HCT116 (cell line): ENCODE measurements at regions not wholly inside any gene's neighbourhood (a gene's known extent, or its start where the extent isn't known, plus 50 kb on each side); places are given as distances from the start of the nearest gene placed in this dataset.

Experiments
- ATAC-seq: fragments of 200-7000 bp; cut with Tn5 transposase; 2 replicates; pipeline ENCODE4 v1.9.1; 2020; ENCODE audit warnings: mild to moderate bottlenecking, moderate library complexity
- BruUV-seq: library from RNA; stranded (reverse); fragments of 400-500 nt; replicated peaks from 2 replicates; lab custom pipeline; 2021; lab: Mats Ljungman, UMichigan
- CTCF ChIA-PET: fragments of 300-600 bp; sonication (Branson Sonifier 250); formaldehyde crosslinking; loops from one replicate; lab custom pipeline; 2021; ENCODE audit warnings: antibody characterized with exemption; lab: Charles Lee
- POLR2A ChIA-PET: fragments of 300-600, 350-600 bp; sonication (Branson Sonifier 250); formaldehyde crosslinking; loops from one replicate; lab custom pipeline; 2021; ENCODE audit warnings: antibody characterized with exemption; lab: Charles Lee
- RAD21 ChIA-PET, 2 experiments: fragments of 300-600 bp; sonication (Branson Sonifier 250); formaldehyde crosslinking; loops; one replicate each; lab custom pipeline; 2023; ENCODE audit warnings: low total read pairs in 2 of 2; ENCODE audit not compliant: uncharacterized antibody in 2 of 2, unreplicated experiment in 2 of 2, low non-redundant PET in 1 of 2; lab: Charles Lee
- DNase-seq: peaks from one replicate; pipeline ENCODE4 v3.0.0-alpha.2; 2010; ENCODE audit warnings: low read depth, low spot score
- H2AFZ ChIP-seq: fragments of 200-600 bp; shearing (Covaris generic), sonication (generic); 2 replicates; pipeline ENCODE4 v1.6.1; 2017; ENCODE audit warnings: low read depth, mixed run types, mixed read lengths, antibody characterized with exemption, low read length; ENCODE audit not compliant: poor library complexity, severe bottlenecking
- H3K27ac ChIP-seq: 2 replicates; pipeline ENCODE4 v1.5.1; 2012; ENCODE audit warnings: low read depth, low read length
- H3K27me3 ChIP-seq: fragments of 200-600 bp; sonication (generic); 2 replicates; pipeline ENCODE4 v1.6.1; 2016; ENCODE audit warnings: mixed run types, low read length, mixed read lengths; ENCODE audit not compliant: insufficient read depth
- H3K36me3 ChIP-seq, 2 experiments: fragments of 200-500 bp in 1 of 2; fragments of 200-600 bp in 1 of 2; sonication (Bioruptor generic) in 1 of 2; sonication (generic) in 1 of 2; 2 replicates each; pipeline versions ENCODE4 v1.5.1 to v1.6.1; 2014 to 2016; ENCODE audit warnings: low read length in 2 of 2, inconsistent platforms in 1 of 2, mixed read lengths in 1 of 2, mixed run types in 1 of 2; ENCODE audit not compliant: insufficient read depth in 2 of 2, control insufficient read depth in 1 of 2
- H3K4me1 ChIP-seq, 2 experiments: fragments of 200-600 bp in 1 of 2; sonication (generic) in 1 of 2; 2 replicates each; pipeline versions ENCODE4 v1.5.1 to v1.6.1; 2012 to 2017; ENCODE audit warnings: low read length in 2 of 2, inconsistent platforms in 1 of 2, mild to moderate bottlenecking in 1 of 2, mixed read lengths in 1 of 2, mixed run types in 1 of 2, moderate library complexity in 1 of 2; ENCODE audit not compliant: insufficient read depth in 2 of 2, control insufficient read depth in 1 of 2
- H3K4me2 ChIP-seq: fragments of 200-600 bp; sonication (generic); 2 replicates; pipeline ENCODE4 v1.6.1; 2017; ENCODE audit warnings: mixed run types, low read length, mixed read lengths
- H3K4me3 ChIP-seq, 2 experiments: fragments of 200-600 bp in 1 of 2; sonication (generic) in 1 of 2; replicated peaks in 1 of 2; 2 replicates each; pipeline ENCODE4 v1.5.1; 2011 to 2016; ENCODE audit warnings: low read length in 2 of 2, control low read depth in 1 of 2, low read depth in 1 of 2, mild to moderate bottlenecking in 1 of 2, mixed read lengths in 1 of 2, mixed run types in 1 of 2
- H3K79me2 ChIP-seq: fragments of 200-600 bp; sonication (generic); 2 replicates; pipeline ENCODE4 v1.6.1; 2017; ENCODE audit warnings: mild to moderate bottlenecking, mixed run types, low read length, moderate library complexity, mixed read lengths; ENCODE audit not compliant: insufficient read depth
- H3K9ac ChIP-seq: fragments of 200-600 bp; sonication (generic); 2 replicates; pipeline ENCODE4 v1.6.1; 2016; ENCODE audit warnings: low read length, mixed read lengths
- H3K9me2 ChIP-seq: fragments of 200-600 bp; sonication (generic), shearing (Covaris generic); 2 replicates; pipeline ENCODE4 v1.6.1; 2017; ENCODE audit warnings: mixed run types, mild to moderate bottlenecking, moderate library complexity; ENCODE audit not compliant: insufficient read depth
- H3K9me3 ChIP-seq, 2 experiments: fragments of 200-500 bp in 1 of 2; fragments of 200-600 bp in 1 of 2; sonication (Bioruptor generic) in 1 of 2; sonication (generic) in 1 of 2; 2 replicates each; pipeline ENCODE4 v1.6.1; 2014 to 2017; ENCODE audit warnings: low read length in 2 of 2, mixed read lengths in 2 of 2, inconsistent platforms in 1 of 2, low read depth in 1 of 2, mild to moderate bottlenecking in 1 of 2, mixed run types in 1 of 2, moderate library complexity in 1 of 2; ENCODE audit not compliant: control insufficient read depth in 1 of 2, insufficient read depth in 1 of 2
- H4K20me1 ChIP-seq: fragments of 200-600 bp; sonication (generic), shearing (Covaris generic); 2 replicates; pipeline ENCODE4 v1.6.1; 2017; ENCODE audit warnings: mixed run types, mild to moderate bottlenecking, moderate library complexity; ENCODE audit not compliant: insufficient read depth
- CBX3 ChIP-seq: IDR thresholded peaks from 2 replicates; pipeline ENCODE4 v1.6.1; 2012; ENCODE audit warnings: low read depth
- EGR1 ChIP-seq: IDR thresholded peaks from 2 replicates; pipeline ENCODE4 v1.6.1; 2012; ENCODE audit warnings: low read depth
- ELF1 ChIP-seq: IDR thresholded peaks from 2 replicates; pipeline ENCODE4 v1.6.1; 2012; ENCODE audit warnings: low read depth, borderline replicate concordance
- EZH2 ChIP-seq: fragments of 200-600 bp; sonication (generic); IDR thresholded peaks from 2 replicates; pipeline ENCODE4 v1.6.1; 2017; ENCODE audit warnings: antibody characterized with exemption, mixed run types
- FOSL1 ChIP-seq: IDR thresholded peaks from 2 replicates; pipeline ENCODE4 v1.6.1; 2012; ENCODE audit warnings: low read depth
- JUND ChIP-seq: IDR thresholded peaks from 2 replicates; pipeline ENCODE4 v1.6.1; 2012
- POLR2A ChIP-seq: IDR thresholded peaks from 2 replicates; pipeline ENCODE4 v1.7.0; 2011; ENCODE audit warnings: borderline replicate concordance; ENCODE audit not compliant: insufficient read depth, insufficient read length; ENCODE audit errors: extremely low read depth
- RAD21 ChIP-seq: IDR thresholded peaks from 2 replicates; pipeline ENCODE4 v1.6.1; 2012; ENCODE audit warnings: low read depth, mild to moderate bottlenecking
- SIN3A ChIP-seq: IDR thresholded peaks from 2 replicates; pipeline ENCODE4 v1.6.1; 2012; ENCODE audit warnings: low read depth
- SP1 ChIP-seq: IDR thresholded peaks from 2 replicates; pipeline ENCODE4 v1.6.1; 2012; ENCODE audit warnings: low read depth
- TCF7L2 ChIP-seq: IDR thresholded peaks from 2 replicates; pipeline ENCODE4 v1.7.0; 2011; ENCODE audit warnings: borderline replicate concordance, inconsistent platforms; ENCODE audit not compliant: insufficient read depth, insufficient read length; ENCODE audit errors: extremely low read depth
- YY1 ChIP-seq: IDR thresholded peaks from 2 replicates; pipeline ENCODE4 v1.6.1; 2011; ENCODE audit warnings: low read length, low read depth, moderate library complexity, mild to moderate bottlenecking; ENCODE audit not compliant: insufficient replicate concordance; ENCODE audit errors: extremely low read depth
- intact Hi-C: fragments of 100-400 bp; cut with micrococcal nuclease; formaldehyde crosslinking; loops from 2 replicates; pipeline ENCODE4 v1.10.0; 2022
- TF ChIP-seq, protein P1 (sequence below): IDR thresholded peaks from 2 replicates; pipeline ENCODE4 v1.6.1; 2012

- Histone ChIP-seq H3K9ac (no peak overlapping the region), H3K27ac (no peak overlapping the region), H3K4me1 (no peaks in the 10 kb centered on the region), H4K20me1 (no peaks in the 10 kb centered on the region), H3K9me2 (no peaks in the 10 kb centered on the region), H3K9me3 (no peaks in the 10 kb centered on the region), H3K4me3 (no peak overlapping the region), H3K79me2 (no peaks in the 10 kb centered on the region), H3K27me3 (no peaks in the 10 kb centered on the region), H2AFZ (no peak overlapping the region), H3K4me2 (no peak overlapping the region), H3K36me3 (no peaks in the 10 kb centered on the region)
- CTCF ChIA-PET = no interaction called here
- DNase-seq = no peak
- RAD21 ChIA-PET = no interaction called here
- BruUV-seq = no TSS peak
- intact Hi-C loops = no loop called here
- TF ChIP-seq POLR2A (no peak), CBX3 (no peak)
- ATAC-seq = no peak
- POLR2A ChIA-PET = no interaction called here
Observed at GRCh38 chr12:3361146-3361545, 129.9 kb upstream of the PRMT8 start.

GRCh38 chr12:3362737-3363136 lies 128.3 kb upstream of the PRMT8 start:
- ChIA-PET RAD21 (interaction anchor here in 1 of 2 experiments (0.6 kb wide), 1 partner anchor 18 kb away, joined by 3 read pairs; no protein-coding TSS in a partner anchor), POLR2A (no interaction called here), CTCF (interaction anchor here (1.6 kb wide), 1 partner anchor 62 kb away, joined by 4 read pairs; no protein-coding TSS in a partner anchor)
- no peak overlapping the region for H3K4me2 ChIP-seq
- H3K36me3 ChIP-seq = no peaks in the 10 kb centered on the region
- ATAC-seq (no peak), DNase-seq (no peak)
- BruUV-seq = no TSS peak
- H3K27me3 ChIP-seq = no peaks in the 10 kb centered on the region
- TF ChIP-seq YY1 = no peak
- no peak for TF ChIP-seq SIN3A
- no peak for TF ChIP-seq EZH2
- no peak for TF ChIP-seq EGR1
- TF ChIP-seq RAD21 = no peak
- TF ChIP-seq SP1 = no peak
- no peak for TF ChIP-seq FOSL1
- no peak for TF ChIP-seq POLR2A
- TF ChIP-seq JUND = no peak
- TF ChIP-seq, protein P1, sequence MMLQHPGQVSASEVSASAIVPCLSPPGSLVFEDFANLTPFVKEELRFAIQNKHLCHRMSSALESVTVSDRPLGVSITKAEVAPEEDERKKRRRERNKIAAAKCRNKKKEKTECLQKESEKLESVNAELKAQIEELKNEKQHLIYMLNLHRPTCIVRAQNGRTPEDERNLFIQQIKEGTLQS = no peak
- no peak for TF ChIP-seq ELF1
- no peak for TF ChIP-seq TCF7L2
- intact Hi-C loops = no loop called here
- no peaks in the 10 kb centered on the region for H3K79me2 ChIP-seq
- peaks cover 0 to 3% of the 10 kb centered on the region in 2 experiments; a peak in 1 of 4 replicates for H3K4me1 ChIP-seq
- no peak overlapping the region for H2AFZ ChIP-seq
- no peaks in the 10 kb centered on the region for H3K9me3 ChIP-seq
- H3K9me2 ChIP-seq = no peaks in the 10 kb centered on the region
- no peak overlapping the region for H3K4me3 ChIP-seq
- H4K20me1 ChIP-seq = no peaks in the 10 kb centered on the region
- H3K9ac ChIP-seq = no peak overlapping the region
- no peak overlapping the region for H3K27ac ChIP-seq
